SK-N-SH (cell line): ENCODE measurements at regions not wholly inside any gene's neighbourhood (a gene's known extent, or its start where the extent isn't known, plus 50 kb on each side); places are given as distances from the start of the nearest gene placed in this dataset.

Experiments
- CTCF ChIA-PET: fragments of 300-600, 350-600 bp; formaldehyde crosslinking; extraction: SDS; loops from one replicate; lab custom pipeline; 2021; lab: Yijun Ruan, JAX
- POLR2A ChIA-PET: fragments of 350-600 bp; sonication (Branson Sonifier 250); formaldehyde crosslinking; extraction: SDS; loops from one replicate; lab custom pipeline; 2020; ENCODE audit warnings: antibody characterized with exemption, inconsistent platforms; lab: Yijun Ruan, JAX
- DNase-seq: peaks from one replicate; pipeline ENCODE4 v3.0.0; 2012
- H2AFZ ChIP-seq: fragments of 200-600 bp; sonication (generic); 2 replicates; pipeline ENCODE4 v1.8.1; 2016; ENCODE audit warnings: antibody characterized with exemption, mild to moderate bottlenecking, low read depth
- H3F3A ChIP-seq: fragments of 200-600 bp; sonication (generic); replicated peaks from 2 replicates; pipeline ENCODE3; 2016; ENCODE audit warnings: antibody characterized with exemption, mild to moderate bottlenecking; ENCODE audit not compliant: insufficient read depth
- H3K27ac ChIP-seq, 2 experiments: fragments of 200-500 bp in 1 of 2; fragments of 200-600 bp in 1 of 2; sonication (Bioruptor generic) in 1 of 2; sonication (generic), shearing (Covaris generic) in 1 of 2; 2 replicates each; pipeline versions ENCODE4 v1.5.1 to v1.6.1; 2014 to 2016; ENCODE audit warnings: low read depth in 2 of 2, inconsistent platforms in 1 of 2, low read length in 1 of 2, mild to moderate bottlenecking in 1 of 2, mixed read lengths in 1 of 2
- H3K27me3 ChIP-seq: fragments of 200-600 bp; sonication (generic), shearing (Covaris generic); 2 replicates; pipeline ENCODE4 v1.6.1; 2016; ENCODE audit warnings: mixed run types; ENCODE audit not compliant: insufficient read depth
- H3K36me3 ChIP-seq, 2 experiments: fragments of 200-500 bp in 1 of 2; fragments of 200-600 bp in 1 of 2; sonication (Bioruptor generic) in 1 of 2; sonication (generic) in 1 of 2; replicated peaks in 1 of 2; 2 replicates each; pipeline versions ENCODE3 to v1.5.1; 2014 to 2016; ENCODE audit warnings: low read length in 1 of 2, mild to moderate bottlenecking in 1 of 2; ENCODE audit not compliant: insufficient read depth in 2 of 2, control insufficient read depth in 1 of 2
- H3K4me1 ChIP-seq, 2 experiments: fragments of 200-500 bp in 1 of 2; fragments of 200-600 bp in 1 of 2; sonication (Bioruptor generic) in 1 of 2; sonication (generic), shearing (Covaris generic) in 1 of 2; 2 replicates each; pipeline versions ENCODE4 v1.5.1 to v1.6.1; 2014 to 2016; ENCODE audit warnings: low read depth in 1 of 2, low read length in 1 of 2, mixed run types in 1 of 2; ENCODE audit not compliant: insufficient read depth in 2 of 2, control insufficient read depth in 1 of 2
- H3K4me2 ChIP-seq: fragments of 200-600 bp; sonication (generic), shearing (Covaris generic); 2 replicates; pipeline ENCODE4 v1.6.1; 2017; ENCODE audit warnings: mixed run types
- H3K4me3 ChIP-seq, 2 experiments: fragments of 200-500 bp in 1 of 2; fragments of 200-600 bp in 1 of 2; sonication (Bioruptor generic) in 1 of 2; sonication (generic), shearing (Covaris generic) in 1 of 2; 2 replicates each; pipeline versions ENCODE4 v1.5.1 to v1.8.1; 2014 to 2016; ENCODE audit warnings: low read depth in 2 of 2, inconsistent platforms in 1 of 2, low read length in 1 of 2, mild to moderate bottlenecking in 1 of 2, mixed read lengths in 1 of 2, moderate library complexity in 1 of 2
- H3K79me2 ChIP-seq: fragments of 200-600 bp; sonication (generic); 2 replicates; pipeline ENCODE4 v1.8.1; 2017; ENCODE audit warnings: mild to moderate bottlenecking; ENCODE audit not compliant: insufficient read depth
- H3K9ac ChIP-seq: fragments of 200-600 bp; sonication (generic); 2 replicates; pipeline ENCODE4 v1.6.1; 2017; ENCODE audit warnings: mixed run types
- H3K9me2 ChIP-seq: fragments of 200-600 bp; sonication (generic); 2 replicates; pipeline ENCODE4 v1.6.1; 2017; ENCODE audit warnings: mixed run types
- H3K9me3 ChIP-seq: fragments of 200-600 bp; sonication (generic); 2 replicates; pipeline ENCODE4 v1.6.1; 2017; ENCODE audit warnings: mixed run types, mild to moderate bottlenecking, moderate library complexity
- H4K20me1 ChIP-seq: fragments of 200-600 bp; sonication (generic); 2 replicates; pipeline ENCODE4 v1.6.1; 2017; ENCODE audit warnings: mild to moderate bottlenecking, mixed run types; ENCODE audit not compliant: insufficient read depth
- ELF1 ChIP-seq: IDR thresholded peaks from 2 replicates; pipeline ENCODE4 v1.4.0; 2012
- EP300 ChIP-seq, 2 experiments: IDR thresholded peaks; 2 replicates each; pipeline versions ENCODE4 v1.4.0 to v1.6.1; 2012; ENCODE audit warnings: borderline replicate concordance in 1 of 2, low read depth in 1 of 2, low read length in 1 of 2
- EZH2phosphoT487 ChIP-seq: fragments of 200-600 bp; sonication (generic); IDR thresholded peaks from 2 replicates; pipeline ENCODE4 v1.6.1; 2017; ENCODE audit warnings: low read depth, mixed run types, mild to moderate bottlenecking, antibody characterized with exemption, moderate library complexity, borderline replicate concordance
- FOSL2 ChIP-seq: IDR thresholded peaks from 2 replicates; pipeline ENCODE4 v1.4.0; 2012; ENCODE audit warnings: low read depth, mild to moderate bottlenecking, moderate library complexity, borderline replicate concordance
- FOXJ3 ChIP-seq: sonication (generic); formaldehyde crosslinking; IDR thresholded peaks from 2 replicates; pipeline ENCODE4 v1.5.1; 2020; ENCODE audit warnings: mild to moderate bottlenecking, missing genetic modification reagents
- FOXM1 ChIP-seq: IDR thresholded peaks from 2 replicates; pipeline ENCODE4 v1.4.0; 2012; ENCODE audit warnings: low read depth, mild to moderate bottlenecking
- GABPA ChIP-seq: IDR thresholded peaks from 2 replicates; pipeline ENCODE4 v1.4.0; 2012; ENCODE audit warnings: low read depth, mild to moderate bottlenecking
- GATA2 ChIP-seq: sonication (generic); formaldehyde crosslinking; IDR thresholded peaks from 2 replicates; pipeline ENCODE4 v1.5.0; 2020; ENCODE audit warnings: mild to moderate bottlenecking, missing genetic modification reagents
- JUND ChIP-seq: IDR thresholded peaks from 2 replicates; pipeline ENCODE4 v1.4.0; 2012
- NFIC ChIP-seq: IDR thresholded peaks from 2 replicates; pipeline ENCODE4 v1.4.0; 2012; ENCODE audit warnings: borderline replicate concordance
- PBX3 ChIP-seq: IDR thresholded peaks from 2 replicates; pipeline ENCODE4; 2012
- POLR2AphosphoS5 ChIP-seq: IDR thresholded peaks from 2 replicates; pipeline ENCODE4 v1.6.1; 2012; ENCODE audit warnings: low read depth, low read length
- RCOR1 ChIP-seq: fragments of 150-350 bp; IDR thresholded peaks from 2 replicates; pipeline ENCODE4 v1.6.1; 2017; ENCODE audit warnings: antibody characterized with exemption, low read length
- REST ChIP-seq: IDR thresholded peaks from 2 replicates; pipeline ENCODE4 v1.6.1; 2012; ENCODE audit warnings: mild to moderate bottlenecking, low read depth, low read length, moderate library complexity
- RFX5 ChIP-seq: IDR thresholded peaks from 2 replicates; pipeline ENCODE4 v1.6.1; 2012; ENCODE audit warnings: mild to moderate bottlenecking, improper control_type of control experiment, low read length
- RXRA ChIP-seq: IDR thresholded peaks from 2 replicates; pipeline ENCODE4 v1.4.0; 2012; ENCODE audit warnings: low read depth, mild to moderate bottlenecking, borderline replicate concordance
- SIN3A ChIP-seq: IDR thresholded peaks from 2 replicates; pipeline ENCODE4 v1.6.1; 2012; ENCODE audit warnings: low read depth, mild to moderate bottlenecking, low read length, moderate library complexity, borderline replicate concordance
- SMC3 ChIP-seq: IDR thresholded peaks from 2 replicates; pipeline ENCODE4 v1.6.1; 2012; ENCODE audit warnings: low read depth, low read length, improper control_type of control experiment
- TAF1 ChIP-seq: IDR thresholded peaks from 2 replicates; pipeline ENCODE4 v1.6.1; 2012; ENCODE audit warnings: low read depth, mild to moderate bottlenecking, low read length, moderate library complexity, borderline replicate concordance
- TCF12 ChIP-seq: IDR thresholded peaks from 2 replicates; pipeline ENCODE4 v1.4.0; 2012
- TEAD4 ChIP-seq: IDR thresholded peaks from 2 replicates; pipeline ENCODE4 v1.4.0; 2012; ENCODE audit warnings: mild to moderate bottlenecking, borderline replicate concordance; ENCODE audit not compliant: insufficient read depth
- USF1 ChIP-seq: IDR thresholded peaks from 2 replicates; pipeline ENCODE4 v1.4.0; 2012; ENCODE audit warnings: low read depth, borderline replicate concordance
- YY1 ChIP-seq: IDR thresholded peaks from 2 replicates; pipeline ENCODE4 v1.4.0; 2012; ENCODE audit warnings: low read depth, mild to moderate bottlenecking
- WGBS: methylation state at CpG from one replicate; pipeline ENCODE4 v1.1.6; 2017; ENCODE audit warnings: low lambda C conversion rate; 5-methylcytosine and 5-hydroxymethylcytosine counted together
- TF ChIP-seq, protein P1 (sequence below): IDR thresholded peaks from 2 replicates; pipeline ENCODE4 v1.4.0; 2012; ENCODE audit warnings: low read depth, borderline replicate concordance
- TF ChIP-seq, protein P2 (sequence below): fragments of 200-600 bp; sonication (generic); IDR thresholded peaks from 2 replicates; pipeline ENCODE4 v1.6.1; 2017; ENCODE audit warnings: antibody characterized with exemption, mild to moderate bottlenecking, moderate library complexity
- TF ChIP-seq, protein P3 (sequence below): IDR thresholded peaks from 2 replicates; pipeline ENCODE4 v1.4.0; 2012; ENCODE audit warnings: low read depth

- CTCF ChIA-PET, result no interaction called here
- Histone ChIP-seq H3K9ac (no peak overlapping the region), H3K9me2 (no peaks in the 10 kb centered on the region), H3K79me2 (no peaks in the 10 kb centered on the region), H4K20me1 (no peaks in the 10 kb centered on the region), H3K27me3 (no peaks in the 10 kb centered on the region), H3K4me3 (no peak overlapping the region), H3K9me3 (no peaks in the 10 kb centered on the region), H2AFZ (no peak overlapping the region), H3K4me2 (0 out of 2 replicates have a peak overlapping the region, but pooled peaks have one; percentile 7), H3K4me1 (peaks cover 5 to 23% of the 10 kb centered on the region in 2 experiments; a peak in 3 of 4 replicates), H3K36me3 (no peaks in the 10 kb centered on the region), H3K27ac (peak overlapping the region in 1 of 2 experiments; percentile 59; a peak in 2 of 4 replicates), H3F3A (peaks cover 13% of the 10 kb centered on the region)
- TF ChIP-seq FOSL2, result no peak
- peak; percentile 6; the same call in 1 of the 2 replicates for TF ChIP-seq TCF12
- TF ChIP-seq, protein P1, sequence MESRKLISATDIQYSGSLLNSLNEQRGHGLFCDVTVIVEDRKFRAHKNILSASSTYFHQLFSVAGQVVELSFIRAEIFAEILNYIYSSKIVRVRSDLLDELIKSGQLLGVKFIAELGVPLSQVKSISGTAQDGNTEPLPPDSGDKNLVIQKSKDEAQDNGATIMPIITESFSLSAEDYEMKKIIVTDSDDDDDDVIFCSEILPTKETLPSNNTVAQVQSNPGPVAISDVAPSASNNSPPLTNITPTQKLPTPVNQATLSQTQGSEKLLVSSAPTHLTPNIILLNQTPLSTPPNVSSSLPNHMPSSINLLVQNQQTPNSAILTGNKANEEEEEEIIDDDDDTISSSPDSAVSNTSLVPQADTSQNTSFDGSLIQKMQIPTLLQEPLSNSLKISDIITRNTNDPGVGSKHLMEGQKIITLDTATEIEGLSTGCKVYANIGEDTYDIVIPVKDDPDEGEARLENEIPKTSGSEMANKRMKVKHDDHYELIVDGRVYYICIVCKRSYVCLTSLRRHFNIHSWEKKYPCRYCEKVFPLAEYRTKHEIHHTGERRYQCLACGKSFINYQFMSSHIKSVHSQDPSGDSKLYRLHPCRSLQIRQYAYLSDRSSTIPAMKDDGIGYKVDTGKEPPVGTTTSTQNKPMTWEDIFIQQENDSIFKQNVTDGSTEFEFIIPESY, result no peak
- TF ChIP-seq, protein P2, sequence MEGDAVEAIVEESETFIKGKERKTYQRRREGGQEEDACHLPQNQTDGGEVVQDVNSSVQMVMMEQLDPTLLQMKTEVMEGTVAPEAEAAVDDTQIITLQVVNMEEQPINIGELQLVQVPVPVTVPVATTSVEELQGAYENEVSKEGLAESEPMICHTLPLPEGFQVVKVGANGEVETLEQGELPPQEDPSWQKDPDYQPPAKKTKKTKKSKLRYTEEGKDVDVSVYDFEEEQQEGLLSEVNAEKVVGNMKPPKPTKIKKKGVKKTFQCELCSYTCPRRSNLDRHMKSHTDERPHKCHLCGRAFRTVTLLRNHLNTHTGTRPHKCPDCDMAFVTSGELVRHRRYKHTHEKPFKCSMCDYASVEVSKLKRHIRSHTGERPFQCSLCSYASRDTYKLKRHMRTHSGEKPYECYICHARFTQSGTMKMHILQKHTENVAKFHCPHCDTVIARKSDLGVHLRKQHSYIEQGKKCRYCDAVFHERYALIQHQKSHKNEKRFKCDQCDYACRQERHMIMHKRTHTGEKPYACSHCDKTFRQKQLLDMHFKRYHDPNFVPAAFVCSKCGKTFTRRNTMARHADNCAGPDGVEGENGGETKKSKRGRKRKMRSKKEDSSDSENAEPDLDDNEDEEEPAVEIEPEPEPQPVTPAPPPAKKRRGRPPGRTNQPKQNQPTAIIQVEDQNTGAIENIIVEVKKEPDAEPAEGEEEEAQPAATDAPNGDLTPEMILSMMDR, result no peak
- TF ChIP-seq FOXM1, result no peak
- no peak for TF ChIP-seq USF1
- no peak for TF ChIP-seq RXRA
- no peak for TF ChIP-seq RFX5
- no peak for TF ChIP-seq GABPA
- no peak for TF ChIP-seq EZH2phosphoT487
- peak; percentile 39; the same call in 1 of the 2 replicates for TF ChIP-seq NFIC
- no peak for TF ChIP-seq YY1
- TF ChIP-seq PBX3, result peak; percentile 39
- no peak for TF ChIP-seq TEAD4
- TF ChIP-seq REST, result no peak
- no peak for TF ChIP-seq SIN3A
- no peak for TF ChIP-seq ELF1
- TF ChIP-seq TAF1, result no peak
- no peak for TF ChIP-seq FOXJ3 (CRISPR knock-in tag)
- TF ChIP-seq, protein P3, sequence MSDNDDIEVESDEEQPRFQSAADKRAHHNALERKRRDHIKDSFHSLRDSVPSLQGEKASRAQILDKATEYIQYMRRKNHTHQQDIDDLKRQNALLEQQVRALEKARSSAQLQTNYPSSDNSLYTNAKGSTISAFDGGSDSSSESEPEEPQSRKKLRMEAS, result no peak
- TF ChIP-seq EP300 (IDR thresholded peaks at IDR 0.05; ENCODE audit: borderline replicate concordance in 1 of 2, low read depth in 1 of 2, low read length in 1 of 2), result peak in 1 of 2 experiments; percentile 26; a peak in 1 of 4 replicates
- TF ChIP-seq SMC3, result no peak
- TF ChIP-seq POLR2AphosphoS5, result no peak
- TF ChIP-seq GATA2 (CRISPR knock-in tag), result no peak
- TF ChIP-seq RCOR1, result no peak
- no peak for TF ChIP-seq JUND
- no peak for DNase-seq
- WGBS, result 7% methylated on average over 1 of the region's 1 CpG
- POLR2A ChIA-PET, result no interaction called here
Observed at GRCh38 chr12:24039113-24039525, 89.6 kb upstream of the SOX5 start.
